Dedifferentiated amniotic fluid mesenchymal stem cell (primary cell): ENCODE measurements at regions not wholly inside any gene's neighbourhood (a gene's known extent, or its start where the extent isn't known, plus 50 kb on each side); places are given as distances from the start of the nearest gene placed in this dataset.

Experiments used
- DNase-seq: peaks from one replicate; pipeline ENCODE4 v3.0.0-alpha.2; 2016; ENCODE audit errors: extremely low spot score

- DNase-seq = no peak
Measured at GRCh38 chr19:30171138-30171635, 201.0 kb upstream of the ZNF536 start.

GRCh38 chr19:30171795-30172612, 200.2 kb upstream of the ZNF536 start:
- no peak for DNase-seq

GRCh38 chr19:30172613-30173242, 199.5 kb upstream of the ZNF536 start:
- no peak for DNase-seq

- DNase-seq = no peak
Measured at GRCh38 chr19:30173593-30174356, 198.4 kb upstream of the ZNF536 start.

GRCh38 chr19:30174357-30174645, 197.9 kb upstream of the ZNF536 start:
- no peak for DNase-seq

GRCh38 chr19:30174791-30175190, 197.4 kb upstream of the ZNF536 start:
- no peak for DNase-seq

- no peak for DNase-seq
Measured at GRCh38 chr19:30175987-30176386, 196.2 kb upstream of the ZNF536 start.

- no peak for DNase-seq
Measured at GRCh38 chr19:30178721-30179402, 193.3 kb upstream of the ZNF536 start.

- no peak for DNase-seq
Measured at GRCh38 chr19:30180691-30181090, 191.5 kb upstream of the ZNF536 start.

- no peak for DNase-seq
Measured at GRCh38 chr19:30183807-30184490, 188.2 kb upstream of the ZNF536 start.

GRCh38 chr19:30202060-30202600, 170.1 kb upstream of the ZNF536 start:
- DNase-seq = no peak

GRCh38 chr19:30204721-30205120, 167.5 kb upstream of the ZNF536 start:
- DNase-seq = no peak

GRCh38 chr19:30206187-30206586, 166.0 kb upstream of the ZNF536 start:
- no peak for DNase-seq

- DNase-seq = no peak
Measured at GRCh38 chr19:30207357-30207756, 164.8 kb upstream of the ZNF536 start.

GRCh38 chr19:30208436-30209060, 163.6 kb upstream of the ZNF536 start:
- no peak for DNase-seq

GRCh38 chr19:30209617-30210600, 162.3 kb upstream of the ZNF536 start:
- no peak for DNase-seq

- no peak for DNase-seq
Measured at GRCh38 chr19:30212574-30212973, 159.6 kb upstream of the ZNF536 start.

GRCh38 chr19:30214651-30215051, 157.5 kb upstream of the ZNF536 start:
- DNase-seq = no peak

GRCh38 chr19:30215248-30215647, 156.9 kb upstream of the ZNF536 start:
- no peak for DNase-seq

GRCh38 chr19:30216453-30216852, 155.7 kb upstream of the ZNF536 start:
- DNase-seq = no peak
